SU-DHL-6 (cell line): ENCODE measurements at regions not wholly inside any gene's neighbourhood (a gene's known extent, or its start where the extent isn't known, plus 50 kb on each side); places are given as distances from the start of the nearest gene placed in this dataset.

Experiments used
- CTCF ChIP-seq: fragments of 200-600 bp; sonication (generic); IDR thresholded peaks from one replicate; pipeline ENCODE4 v1.5.1; 2017; ENCODE audit warnings: antibody characterized with exemption, mild to moderate bottlenecking, low read length, moderate library complexity; ENCODE audit not compliant: insufficient read depth, poor library complexity, severe bottlenecking
- EZH2phosphoT487 ChIP-seq: fragments of 200-600 bp; sonication (generic), shearing (Covaris generic); conservative IDR thresholded peaks from 2 replicates; pipeline ENCODE4 v1.6.1; 2018; ENCODE audit warnings: mild to moderate bottlenecking, antibody characterized with exemption, low read length, moderate library complexity, mixed read lengths

DNA sequence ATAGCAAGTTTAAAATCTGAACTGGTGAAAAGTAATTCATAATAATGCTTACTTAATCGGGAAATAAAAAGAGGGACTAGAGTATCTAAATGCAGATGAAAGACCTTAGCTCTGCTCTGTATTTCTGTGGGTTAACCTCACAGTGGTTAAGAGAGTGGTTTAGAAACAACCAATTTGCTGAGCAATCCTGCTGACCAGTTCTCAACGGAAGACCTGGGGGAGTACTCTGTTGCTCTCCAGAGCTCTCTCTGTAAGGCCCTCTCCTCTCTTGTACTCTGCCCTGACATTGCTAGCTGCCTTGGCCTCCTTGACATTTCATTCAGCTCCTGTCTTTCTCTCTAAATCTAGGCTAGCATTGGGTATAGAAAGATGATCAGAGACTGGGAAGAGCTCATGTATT is 1186.6 kb upstream of the SEMA6A start:
- TF ChIP-seq CTCF (no peak), EZH2phosphoT487 (no peak)
